Fibroblast of mammary gland (primary cell): ENCODE measurements at regions not wholly inside any gene's neighbourhood (a gene's known extent, or its start where the extent isn't known, plus 50 kb on each side); places are given as distances from the start of the nearest gene placed in this dataset.
A peak's percentile ranks its signal among the peaks of the same experiment; 100 is the strongest.
"Not testable (repeated sequence)": the region's sequence is repeated elsewhere in the genome, so short reads cannot be mapped to it uniquely, and the experiment has no call there.

Experiments used
- DNase-seq: peaks from one replicate; pipeline ENCODE4 v3.0.0-alpha.2; 2010; ENCODE audit warnings: low read depth
- H3K4me3 ChIP-seq: 2 replicates; pipeline ENCODE4 v1.5.1; 2011; ENCODE audit warnings: low read depth, mild to moderate bottlenecking, low read length, moderate library complexity; ENCODE audit not compliant: control insufficient read depth
- TF ChIP-seq, protein P1 (sequence below): conservative IDR thresholded peaks from 2 replicates; pipeline ENCODE4 v1.5.1; 2011; ENCODE audit warnings: low read depth, low read length, inconsistent platforms; ENCODE audit not compliant: control insufficient read depth, insufficient read depth

DNA sequence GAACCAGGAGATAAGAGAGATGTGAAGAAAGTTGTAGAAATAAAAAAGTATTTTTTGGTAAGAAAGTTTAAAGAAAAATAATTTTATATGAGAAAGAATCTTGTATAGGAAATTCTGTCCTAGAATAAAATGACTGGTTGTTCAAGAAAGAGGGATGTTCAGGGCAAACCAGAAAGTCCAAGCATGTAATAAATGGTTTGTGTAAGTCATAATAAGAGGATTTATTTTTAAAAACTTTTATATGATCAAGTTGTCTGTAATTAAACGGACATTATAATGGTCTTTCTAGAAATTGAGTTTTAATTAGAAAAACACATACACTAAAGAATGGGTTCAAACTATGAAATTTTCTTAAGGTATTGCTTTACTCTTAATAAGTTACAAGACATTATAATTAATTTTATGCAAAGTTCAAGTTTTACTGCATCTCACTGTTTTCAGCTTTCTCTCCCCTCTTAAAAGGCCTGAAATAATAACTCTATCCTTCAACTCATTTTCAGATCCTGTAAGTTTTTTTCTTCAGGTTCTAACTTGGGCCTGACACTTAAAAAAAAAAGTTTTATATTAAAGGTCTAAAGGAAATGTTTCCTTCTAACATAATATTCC is 56.1 kb upstream of the ZNF300 start:
- peak; percentile 16 for DNase-seq
- TF ChIP-seq, protein P1, sequence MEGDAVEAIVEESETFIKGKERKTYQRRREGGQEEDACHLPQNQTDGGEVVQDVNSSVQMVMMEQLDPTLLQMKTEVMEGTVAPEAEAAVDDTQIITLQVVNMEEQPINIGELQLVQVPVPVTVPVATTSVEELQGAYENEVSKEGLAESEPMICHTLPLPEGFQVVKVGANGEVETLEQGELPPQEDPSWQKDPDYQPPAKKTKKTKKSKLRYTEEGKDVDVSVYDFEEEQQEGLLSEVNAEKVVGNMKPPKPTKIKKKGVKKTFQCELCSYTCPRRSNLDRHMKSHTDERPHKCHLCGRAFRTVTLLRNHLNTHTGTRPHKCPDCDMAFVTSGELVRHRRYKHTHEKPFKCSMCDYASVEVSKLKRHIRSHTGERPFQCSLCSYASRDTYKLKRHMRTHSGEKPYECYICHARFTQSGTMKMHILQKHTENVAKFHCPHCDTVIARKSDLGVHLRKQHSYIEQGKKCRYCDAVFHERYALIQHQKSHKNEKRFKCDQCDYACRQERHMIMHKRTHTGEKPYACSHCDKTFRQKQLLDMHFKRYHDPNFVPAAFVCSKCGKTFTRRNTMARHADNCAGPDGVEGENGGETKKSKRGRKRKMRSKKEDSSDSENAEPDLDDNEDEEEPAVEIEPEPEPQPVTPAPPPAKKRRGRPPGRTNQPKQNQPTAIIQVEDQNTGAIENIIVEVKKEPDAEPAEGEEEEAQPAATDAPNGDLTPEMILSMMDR, result no peak

DNA sequence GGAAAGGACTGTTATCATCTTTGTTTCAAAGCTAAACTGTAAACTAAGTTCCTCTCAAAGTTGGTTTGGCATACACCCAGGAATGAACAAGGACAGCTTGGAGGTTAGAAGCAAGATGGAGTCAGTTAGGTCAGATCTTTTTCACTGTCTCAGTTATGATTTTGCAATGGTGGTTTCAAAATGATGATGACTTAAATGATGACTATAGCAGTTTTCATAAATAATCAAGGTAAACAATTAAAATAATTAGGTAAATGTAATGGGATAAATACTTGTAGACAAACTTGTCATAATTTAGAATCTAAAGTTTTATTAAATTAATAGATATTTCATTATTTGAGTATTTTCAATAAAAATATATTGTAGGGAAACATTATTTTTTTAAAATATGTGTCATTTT is 55.5 kb upstream of the ZNF300 start:
- not testable (repeated sequence) for DNase-seq, H3K4me3 ChIP-seq

More for the DNA sequence above, 56.1 kb upstream of the ZNF300 start:
- H3K4me3 ChIP-seq, result no peak overlapping the region
